OCI-M2 (cell line): ENCODE measurements at regions not wholly inside any gene's neighbourhood (a gene's known extent, or its start where the extent isn't known, plus 50 kb on each side); places are given as distances from the start of the nearest gene placed in this dataset.
"Not testable (repeated sequence)": the region's sequence is repeated elsewhere in the genome, so short reads cannot be mapped to it uniquely, and the experiment has no call there.

ENCODE experiments used
- DNase-seq: peaks from one replicate; lab custom pipeline; 2025; ENCODE audit not compliant: unreplicated experiment; lab: John Stamatoyannopoulos, UW

DNA sequence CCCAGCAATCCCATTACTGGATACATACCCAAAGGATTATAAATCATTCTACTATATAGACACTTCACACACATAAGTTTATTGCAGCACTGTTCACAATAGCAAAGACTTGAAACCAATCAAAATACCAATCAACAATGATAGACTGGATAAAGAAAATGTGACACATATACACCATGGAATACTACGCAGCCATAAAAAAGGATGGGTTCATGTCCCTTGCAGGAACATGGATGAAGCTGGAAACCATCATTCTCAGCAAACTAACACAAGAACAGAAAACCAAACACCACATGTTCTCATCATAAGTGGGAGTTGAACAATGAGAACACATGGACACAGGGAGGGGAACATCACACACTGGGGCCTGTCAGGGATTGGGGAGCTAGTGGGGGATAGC lies 475.4 kb upstream of the NFIA start:
- not testable (repeated sequence) for DNase-seq

- no peak for DNase-seq
Measured at GRCh38 chr1:60600532-60600931, 481.8 kb upstream of the NFIA start.

GRCh38 chr1:60599574-60599973 lies 482.8 kb upstream of the NFIA start:
- DNase-seq: no peak

DNA sequence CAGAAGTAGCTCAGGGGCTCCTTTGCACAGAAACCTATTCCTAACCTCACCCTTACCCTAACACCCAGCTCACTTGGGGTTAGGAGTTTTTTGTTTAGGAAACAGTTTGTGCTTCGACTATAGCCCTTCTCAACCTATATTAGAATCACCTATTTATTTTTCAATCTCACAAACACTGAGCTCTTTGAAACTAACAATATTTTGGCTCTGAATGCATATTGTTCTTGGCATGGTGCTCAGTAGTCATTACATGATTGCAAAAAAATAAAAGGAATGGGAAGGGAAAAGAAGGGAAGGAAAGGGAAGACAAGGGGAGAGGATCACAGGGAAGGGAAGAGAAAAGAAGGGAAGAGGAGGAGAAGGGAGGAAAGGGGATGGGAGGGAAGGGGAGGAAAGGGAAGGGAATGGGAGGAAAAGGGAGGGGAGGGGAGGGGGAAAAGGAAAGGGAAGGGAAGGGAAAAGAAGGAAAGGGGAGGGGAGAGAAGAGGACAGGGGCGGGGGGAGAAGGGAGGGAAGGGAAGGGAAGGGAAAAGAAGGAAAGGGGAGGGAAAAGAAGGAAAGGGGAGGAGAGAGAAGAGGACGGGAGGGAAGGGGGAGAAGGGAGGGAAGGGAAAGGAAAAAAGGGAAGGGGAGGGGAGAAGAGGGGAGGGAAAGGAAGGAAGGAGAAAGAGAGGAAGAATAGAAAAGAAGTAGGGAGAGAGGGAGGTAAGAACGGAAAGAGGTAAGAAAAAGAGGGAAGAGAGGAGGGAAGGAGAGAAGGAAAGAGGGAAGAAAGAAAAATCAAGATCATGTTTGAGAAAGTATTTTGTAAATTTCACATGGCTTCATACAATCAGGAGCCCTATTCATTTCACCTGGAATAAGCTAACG lies 484.1 kb upstream of the NFIA start:
- no peak for DNase-seq

DNA sequence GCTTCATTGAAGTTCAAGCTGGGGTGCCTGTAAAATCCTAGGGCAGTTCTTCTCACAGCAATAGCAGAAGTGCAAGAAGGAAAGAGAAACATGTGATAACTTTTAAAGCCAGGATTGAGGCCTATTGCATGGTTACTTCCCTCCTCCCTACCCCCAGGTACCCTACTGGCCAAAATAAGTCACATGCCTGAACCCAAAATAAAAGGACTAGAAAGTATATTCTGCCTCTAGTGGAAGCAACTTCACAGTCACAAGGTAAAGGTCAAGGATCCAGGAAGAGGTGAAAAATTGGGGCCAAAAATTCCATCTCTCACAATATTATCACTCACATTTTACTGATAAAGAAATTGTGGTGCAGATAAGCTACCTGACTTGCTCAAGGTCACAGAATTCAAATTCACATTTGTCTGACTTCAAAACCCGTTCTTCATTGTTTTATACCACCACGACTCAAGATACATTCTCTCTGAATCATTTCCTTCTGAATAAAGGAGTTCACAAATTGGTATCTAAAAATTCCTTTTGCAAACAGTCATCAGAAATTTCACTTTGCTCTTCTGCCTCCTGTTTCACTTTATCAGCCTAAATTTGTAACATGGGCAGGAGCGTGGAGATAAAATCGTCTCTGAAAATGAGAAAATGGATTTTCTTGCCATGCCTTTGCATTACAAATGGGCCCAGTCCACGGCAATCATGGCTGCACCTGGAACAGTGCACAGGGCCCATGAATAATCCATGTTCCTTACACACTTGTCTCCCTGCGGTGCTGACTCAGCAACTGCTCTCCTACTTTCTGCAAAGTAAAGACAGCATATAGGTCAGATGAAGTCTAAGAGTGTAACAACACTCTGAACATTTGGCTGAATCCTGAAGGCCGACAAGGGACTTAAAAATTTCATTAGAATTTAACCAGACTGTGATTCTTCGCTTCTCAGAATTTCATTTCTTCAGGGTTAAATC lies 485.3 kb upstream of the NFIA start:
- no peak for DNase-seq

DNA sequence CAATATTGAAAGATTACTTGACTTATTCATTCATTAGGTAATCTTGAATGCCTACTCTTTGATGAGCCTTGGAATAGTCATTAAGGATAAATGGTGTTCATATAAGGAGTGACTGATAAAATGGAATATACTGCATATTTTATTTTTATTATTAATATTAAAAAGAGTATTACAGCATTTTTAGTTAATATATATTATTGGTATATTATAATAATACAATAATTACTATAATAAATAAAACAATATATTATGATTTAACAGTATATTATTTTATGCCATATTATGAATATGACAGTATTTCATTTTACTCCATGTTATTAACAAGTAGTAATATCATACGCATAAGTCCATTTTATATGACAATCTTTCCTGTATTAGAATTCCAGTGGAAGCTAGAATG lies 490.8 kb upstream of the NFIA start:
- no peak for DNase-seq

DNA sequence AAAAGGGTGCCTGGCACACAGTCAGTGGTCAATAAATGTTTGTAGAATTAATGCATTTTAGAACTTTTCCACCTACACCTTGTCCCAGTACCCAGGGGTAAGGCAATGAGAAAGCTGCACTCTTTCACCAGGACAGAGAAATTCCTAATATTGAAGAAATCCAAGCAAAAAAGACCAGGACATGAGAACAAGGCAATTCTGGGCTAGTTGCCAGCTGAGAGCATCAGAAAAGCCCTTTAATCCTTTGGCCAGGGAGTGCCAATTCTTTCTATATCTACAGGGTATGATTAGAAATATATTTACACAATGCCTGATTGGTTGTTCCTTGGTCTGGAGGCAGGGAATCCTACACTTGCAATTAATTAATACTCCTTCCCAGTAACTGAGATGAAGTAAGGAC lies 492.4 kb upstream of the NFIA start:
- no peak for DNase-seq

DNA sequence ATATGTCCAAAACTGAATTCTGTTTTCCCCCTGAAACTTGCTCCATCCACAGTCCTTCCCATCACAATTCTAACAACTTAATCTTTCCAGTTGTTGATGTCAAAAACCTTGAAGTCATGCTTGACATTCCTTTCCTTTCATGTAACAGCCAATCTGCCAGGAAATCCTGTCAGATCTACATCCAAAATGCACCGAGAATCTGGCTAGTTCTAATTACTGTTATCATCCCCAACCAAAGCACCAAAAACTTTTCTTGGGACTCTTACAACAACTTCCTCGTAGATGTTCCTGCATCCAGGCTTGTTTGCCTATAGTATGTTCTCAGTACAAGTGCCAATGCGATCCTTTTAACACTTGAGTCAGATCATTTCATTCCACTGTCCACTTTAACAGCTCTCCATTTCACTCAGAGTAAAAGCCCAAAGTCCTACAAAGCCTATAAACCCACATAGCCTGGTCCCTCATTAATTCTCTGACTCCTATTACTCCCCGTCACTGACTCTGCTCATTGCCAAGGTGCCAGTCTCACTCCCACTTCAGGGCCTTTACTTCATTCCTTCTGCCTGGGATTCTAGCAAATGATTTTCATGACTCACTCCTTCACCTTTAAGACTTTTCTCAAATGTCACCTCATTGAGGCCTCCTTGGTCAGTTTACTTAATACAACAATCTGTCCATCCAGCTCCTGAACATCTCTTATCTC lies 493.2 kb upstream of the NFIA start:
- DNase-seq: no peak

DNA sequence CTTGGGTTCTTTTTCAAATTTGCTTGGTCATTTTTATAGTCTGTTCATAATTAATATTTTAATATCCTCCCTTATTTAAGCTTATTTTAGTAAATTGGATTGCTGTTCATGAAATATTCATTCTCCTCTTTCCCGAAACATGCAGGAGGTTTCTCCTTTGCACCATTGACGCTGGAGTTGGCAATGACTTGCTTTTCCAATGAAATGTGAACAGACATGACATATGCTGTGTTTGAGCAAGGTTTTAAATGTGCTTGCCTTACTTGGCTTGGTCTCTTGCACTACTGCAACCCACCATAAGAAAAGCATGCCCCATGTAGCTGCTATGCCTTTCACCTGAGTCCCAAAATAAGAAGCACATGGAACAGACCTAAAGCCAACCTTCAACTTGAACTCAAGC lies 498.0 kb upstream of the NFIA start:
- DNase-seq: no peak

DNA sequence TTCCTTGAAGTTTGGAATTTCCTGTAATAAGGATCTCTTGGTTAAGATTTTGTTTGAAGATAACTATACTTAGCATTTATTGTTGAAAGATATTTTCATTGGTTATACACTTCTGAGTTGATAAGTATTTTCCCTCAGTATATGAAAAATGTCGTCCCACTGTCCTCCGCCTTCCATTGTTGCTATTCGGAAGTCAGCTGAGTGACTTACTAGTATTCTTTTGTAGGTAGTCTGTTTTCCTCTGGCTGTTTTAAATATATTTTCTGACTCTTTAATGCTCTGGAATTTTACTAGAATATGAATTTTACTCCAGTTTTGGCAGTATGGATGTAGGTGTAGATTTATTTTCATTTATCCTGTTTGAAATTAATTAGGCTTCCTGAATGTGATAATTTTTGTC lies 498.7 kb upstream of the NFIA start:
- DNase-seq: no peak

GRCh38 chr1:60581455-60582220 lies 500.7 kb upstream of the NFIA start:
- no peak for DNase-seq

DNA sequence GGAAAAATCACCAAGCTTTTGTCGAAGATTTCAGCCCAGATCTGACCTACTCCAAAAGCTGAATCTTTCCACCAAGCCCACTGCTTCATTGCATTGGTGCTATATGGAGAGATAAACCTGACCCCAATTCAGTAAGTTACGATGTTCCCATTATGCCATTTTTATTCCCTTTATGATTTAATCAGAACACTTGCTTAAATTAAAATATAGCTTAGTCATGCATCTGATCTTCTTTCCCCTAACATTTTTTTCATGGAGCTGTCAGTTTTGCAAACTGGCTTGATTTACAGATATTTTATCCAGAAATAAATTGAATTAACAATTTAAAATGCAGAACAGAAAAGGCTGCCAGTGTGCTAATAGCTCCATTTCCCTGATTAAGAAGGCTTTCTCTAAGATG lies 503.5 kb upstream of the C1orf87 start:
- no peak for DNase-seq

- no peak for DNase-seq
Measured at GRCh38 chr1:60575326-60575977, 501.9 kb upstream of the C1orf87 start.

DNA sequence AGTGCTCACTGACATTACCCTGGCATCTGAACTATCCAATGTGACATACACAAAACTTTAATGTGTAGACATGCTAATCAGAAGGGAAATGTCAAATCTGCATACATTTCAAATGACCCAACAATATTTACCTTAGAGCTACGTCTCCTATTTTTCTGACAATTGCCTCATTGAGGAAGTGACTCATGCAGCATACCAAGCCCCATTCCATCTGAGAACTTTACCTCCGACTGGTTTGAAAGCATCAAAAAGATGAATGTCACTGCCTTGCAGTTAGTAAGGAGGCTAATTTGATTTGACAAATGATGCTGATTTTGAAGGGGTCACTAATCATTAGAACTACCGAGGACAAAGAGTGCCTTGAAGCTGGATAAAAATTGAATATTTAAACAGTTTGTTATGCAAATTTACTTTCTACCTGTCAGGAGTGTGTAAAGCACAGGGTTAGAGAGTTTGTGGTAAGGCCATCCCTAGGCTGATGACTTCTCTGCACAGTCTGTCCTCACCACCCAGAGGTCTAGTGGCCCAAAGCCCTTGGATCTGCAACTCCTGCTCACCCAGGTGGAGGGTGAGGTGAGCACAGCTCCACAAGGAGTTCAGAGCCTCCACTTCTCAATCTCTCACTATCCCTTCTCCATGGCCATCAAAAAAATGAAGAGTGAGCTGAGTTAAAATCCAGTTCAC lies 500.3 kb upstream of the C1orf87 start:
- no peak for DNase-seq

GRCh38 chr1:60573121-60573520 lies 499.6 kb upstream of the C1orf87 start:
- no peak for DNase-seq

DNA sequence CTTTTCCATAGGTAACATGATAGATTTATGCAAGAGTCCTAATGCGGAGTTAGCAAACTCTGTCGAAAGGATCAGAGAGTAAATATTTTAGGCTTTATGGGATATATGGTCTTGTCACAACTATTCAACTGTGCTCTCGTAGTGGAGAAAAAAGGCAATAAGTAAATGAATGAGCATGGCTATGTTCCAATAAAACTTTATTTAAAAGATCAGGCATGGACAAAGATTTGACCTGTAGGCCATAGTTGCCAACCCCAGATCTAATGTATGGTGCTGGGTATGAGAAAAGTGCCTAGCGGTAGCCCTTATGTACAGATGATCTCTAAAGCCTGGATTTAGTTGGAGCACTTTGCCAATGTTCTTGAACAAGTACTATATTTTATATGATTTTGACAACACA lies 498.8 kb upstream of the C1orf87 start:
- no peak for DNase-seq

DNA sequence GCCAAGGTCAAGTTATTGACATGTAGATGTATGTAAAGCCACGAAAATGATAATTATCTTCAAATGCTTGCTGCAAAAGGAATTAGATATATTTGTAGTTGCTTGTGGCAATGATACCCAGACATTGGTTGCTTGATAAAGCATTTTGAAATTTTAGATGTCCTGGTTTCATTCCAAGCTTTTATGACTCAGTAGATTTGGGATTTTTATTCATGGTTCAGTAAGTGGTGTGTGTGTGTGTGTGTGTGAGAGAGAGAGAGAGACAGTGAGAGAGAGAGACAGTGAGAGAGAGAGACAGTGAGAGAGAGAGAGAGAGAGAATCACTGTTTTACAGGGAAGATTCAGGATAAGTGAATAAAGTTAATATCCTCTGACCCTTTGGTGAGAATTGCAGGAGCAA lies 498.2 kb upstream of the C1orf87 start:
- DNase-seq: no peak

- no peak for DNase-seq
Measured at GRCh38 chr1:60569189-60569588, 495.6 kb upstream of the C1orf87 start.

DNA sequence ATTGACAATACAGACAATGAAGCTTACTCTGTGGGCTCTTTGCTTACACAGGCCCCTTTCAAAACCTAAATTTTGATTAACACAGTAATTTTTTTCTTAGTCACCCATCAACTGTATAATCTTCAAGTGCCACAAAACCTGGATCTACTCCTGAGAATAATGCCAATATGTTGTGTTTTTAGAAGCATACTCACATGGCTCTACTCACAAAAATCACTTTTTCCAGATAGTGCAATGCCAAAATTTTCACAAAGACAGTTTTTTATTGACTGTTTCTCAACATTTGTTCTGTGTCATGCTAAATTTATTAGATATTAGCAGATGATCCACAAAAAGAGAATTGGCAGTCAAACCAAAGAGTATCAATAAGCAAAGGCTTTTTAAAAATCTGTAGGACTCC lies 493.7 kb upstream of the C1orf87 start:
- no peak for DNase-seq
